K562 (cell line): ENCODE measurements at regions not wholly inside any gene's neighbourhood (a gene's known extent, or its start where the extent isn't known, plus 50 kb on each side); places are given as distances from the start of the nearest gene placed in this dataset.
A peak's percentile ranks its signal among the peaks of the same experiment; 100 is the strongest.

ENCODE experiments used
- ATAC-seq: fragments of 200-7000 bp; cut with Tn5 transposase; 3 replicates; pipeline ENCODE4 v1.9.1; 2020; ENCODE audit warnings: moderate library complexity
- BruUV-seq: library from RNA; stranded (reverse); fragments of 400-500 nt; replicated peaks from 2 replicates; lab custom pipeline; 2021; lab: Mats Ljungman, UMichigan
- CTCF ChIA-PET: fragments of 300-600 bp; formaldehyde crosslinking; extraction: SDS; loops from one replicate; lab custom pipeline; 2021; ENCODE audit warnings: low intra/inter-chr PET ratio; lab: Yijun Ruan, JAX
- POLR2A ChIA-PET: fragments of 300-600, 350-650 bp; sonication (Branson Sonifier 250); formaldehyde crosslinking; extraction: SDS; loops from one replicate; lab custom pipeline; 2021; ENCODE audit warnings: antibody characterized with exemption, inconsistent platforms; lab: Yijun Ruan, JAX
- DNase-seq, 4 experiments: peaks; one replicate each; pipeline versions ENCODE4 v3.0.0 to v3.0.0-alpha.2; 2011 to 2018; ENCODE audit warnings: low spot score in 3 of 4, mixed read lengths in 3 of 4; ENCODE audit errors: extremely low read depth in 1 of 4
- FAIRE-seq: peaks from 2 replicates; lab custom pipeline; 2011; peaks lifted over from hg19 to GRCh38; lab: Jason Lieb, UNC
- H2AFZ ChIP-seq: 2 replicates; pipeline ENCODE4 v1.6.0; 2011; ENCODE audit warnings: low read depth, low read length, control low read depth, inconsistent platforms
- H3K27ac ChIP-seq: fragments of 200-600 bp; 3 replicates; pipeline ENCODE4 v1.8.0; 2011; ENCODE audit warnings: low read depth, mild to moderate bottlenecking, control low read depth, inconsistent platforms, low read length, moderate library complexity, mixed read lengths; ENCODE audit errors: extremely low read depth
- H3K27me3 ChIP-seq, 2 experiments: fragments of 300-600 bp in 1 of 2; 2 replicates in 1 of 2; 3 replicates in 1 of 2; pipeline versions ENCODE4 v1.6.0 to v1.8.0; 2011; ENCODE audit warnings: inconsistent platforms in 2 of 2, low read length in 2 of 2, mild to moderate bottlenecking in 1 of 2, mixed read lengths in 1 of 2, moderate library complexity in 1 of 2; ENCODE audit not compliant: control insufficient read depth in 2 of 2, insufficient read depth in 2 of 2
- H3K36me3 ChIP-seq: fragments of 300-600 bp; 3 replicates; pipeline ENCODE4 v1.8.0; 2011; ENCODE audit warnings: mild to moderate bottlenecking, low read length, inconsistent platforms; ENCODE audit not compliant: control insufficient read depth, insufficient read depth
- H3K4me1 ChIP-seq, 2 experiments: fragments of 200-600 bp in 1 of 2; replicated peaks in 1 of 2; 2 replicates in 1 of 2; 3 replicates in 1 of 2; pipeline versions ENCODE4 v1.5.1 to v1.8.0; 2011; ENCODE audit warnings: inconsistent platforms in 2 of 2, low read length in 2 of 2, mild to moderate bottlenecking in 1 of 2, mixed read lengths in 1 of 2, moderate library complexity in 1 of 2; ENCODE audit not compliant: control insufficient read depth in 2 of 2, insufficient read depth in 2 of 2
- H3K4me2 ChIP-seq: 2 replicates; pipeline ENCODE4 v1.6.1; 2011; ENCODE audit warnings: low read length, control low read depth, inconsistent platforms, mixed read lengths; ENCODE audit not compliant: insufficient read depth
- H3K4me3 ChIP-seq: fragments of 200-600 bp; sonication (generic), shearing (Covaris generic); 2 replicates; pipeline ENCODE4 v1.5.1; 2016; ENCODE audit warnings: control low read depth, inconsistent platforms
- H3K79me2 ChIP-seq: fragments of 200-600 bp; 3 replicates; pipeline ENCODE4 v1.8.0; 2011; ENCODE audit warnings: low read length, inconsistent platforms; ENCODE audit not compliant: control insufficient read depth, insufficient read depth
- H3K9ac ChIP-seq, 2 experiments: 2 replicates each; pipeline versions ENCODE4 v1.6.0 to v1.6.1; 2011; ENCODE audit warnings: low read depth in 2 of 2, low read length in 2 of 2, control low read depth in 1 of 2, inconsistent platforms in 1 of 2, mild to moderate bottlenecking in 1 of 2, mixed read lengths in 1 of 2; ENCODE audit not compliant: insufficient read depth in 1 of 2
- H3K9me1 ChIP-seq: one replicate; pipeline ENCODE4 v1.6.0; 2011; ENCODE audit warnings: inconsistent platforms, mild to moderate bottlenecking, low read length, moderate library complexity; ENCODE audit not compliant: control insufficient read depth, insufficient read depth
- H3K9me3 ChIP-seq: replicated peaks from 2 replicates; pipeline ENCODE4 v1.5.1; 2011; ENCODE audit warnings: low read depth, low read length, inconsistent platforms; ENCODE audit not compliant: control insufficient read depth, insufficient read depth
- H4K20me1 ChIP-seq: replicated peaks from 2 replicates; pipeline ENCODE4 v1.6.1; 2011; ENCODE audit warnings: low read length, inconsistent platforms, mixed read lengths; ENCODE audit not compliant: control insufficient read depth, insufficient read depth
- PML ChIP-seq: IDR thresholded peaks from 2 replicates; pipeline ENCODE4 v1.6.1; 2012; ENCODE audit warnings: low read length, inconsistent platforms
- RAD21 ChIP-seq, 2 experiments: fragments of 250-450 bp in 1 of 2; fragments of 450-650 bp in 1 of 2; sonication (Bioruptor Pico) in 1 of 2; formaldehyde crosslinking in 1 of 2; IDR thresholded peaks in 1 of 2; conservative IDR thresholded peaks in 1 of 2; 2 replicates each; pipeline versions ENCODE4 v1.4.0 to v1.8.0; 2020 to 2022; ENCODE audit warnings: mild to moderate bottlenecking in 2 of 2, moderate library complexity in 1 of 2
- SMC3 ChIP-seq: conservative IDR thresholded peaks from 2 replicates; pipeline ENCODE4 v1.6.1; 2011; ENCODE audit warnings: low read depth, low read length, improper control_type of control experiment; ENCODE audit not compliant: insufficient read depth
- STAG1 ChIP-seq: sonication (generic); formaldehyde crosslinking; IDR thresholded peaks from 2 replicates; pipeline ENCODE4 v1.5.0; 2020; ENCODE audit warnings: missing genetic modification reagents, borderline replicate concordance
- YY1 ChIP-seq, 3 experiments: IDR thresholded peaks; 2 replicates each; pipeline ENCODE4 v1.6.1; 2011; ENCODE audit warnings: low read length in 2 of 3, mild to moderate bottlenecking in 2 of 3, moderate library complexity in 2 of 3, borderline replicate concordance in 1 of 3, control low read depth in 1 of 3, low read depth in 1 of 3; ENCODE audit not compliant: insufficient read depth in 3 of 3, insufficient replicate concordance in 2 of 3, control insufficient read depth in 1 of 3, insufficient read length in 1 of 3; ENCODE audit errors: extremely low read depth in 1 of 3
- ZNF57 ChIP-seq: fragments of 450-650 bp; formaldehyde crosslinking; IDR thresholded peaks from 2 replicates; pipeline ENCODE4 v1.4.0; 2020; ENCODE audit warnings: mild to moderate bottlenecking, moderate library complexity
- WGBS: fragments of 100-300 bp; shearing (Covaris generic); methylation state at CpG from one replicate; pipeline ENCODE4 v1.1.6; 2016; ENCODE audit warnings: low coverage, mixed read lengths; ENCODE audit not compliant: insufficient coverage; ENCODE audit errors: missing lambda C conversion rate; 5-methylcytosine and 5-hydroxymethylcytosine counted together
- in situ Hi-C: fragments of 300-500 bp; cut with MboI; formaldehyde crosslinking; loops from 4 replicates; pipeline ENCODE4 v1.15.0; 2018; ENCODE audit warnings: inconsistent platforms, mixed read lengths
- intact Hi-C: fragments of 100-400 bp; cut with micrococcal nuclease; formaldehyde crosslinking; loops from 2 replicates; pipeline ENCODE4 v1.14.2; 2022
- TF ChIP-seq, protein P1 (sequence below), 3 experiments: IDR thresholded peaks in 2 of 3; conservative IDR thresholded peaks in 1 of 3; 2 replicates each; pipeline ENCODE4 v1.5.1; 2011 to 2012; ENCODE audit warnings: low read length in 3 of 3, mild to moderate bottlenecking in 3 of 3, control low read depth in 2 of 3, improper control_type of control experiment in 1 of 3, inconsistent platforms in 1 of 3, low read depth in 1 of 3, mixed read lengths in 1 of 3, moderate library complexity in 1 of 3; ENCODE audit not compliant: insufficient read depth in 2 of 3
- TF ChIP-seq, protein P2 (sequence below): fragments of 450-650 bp; formaldehyde crosslinking; IDR thresholded peaks from 2 replicates; pipeline ENCODE4 v1.4.0; 2020; ENCODE audit warnings: mild to moderate bottlenecking, moderate library complexity
- TF ChIP-seq, protein P3 (sequence below), 2 experiments: fragments of 450-650 bp; formaldehyde crosslinking in 1 of 2; IDR thresholded peaks; 2 replicates each; pipeline versions ENCODE4 v1.4.0 to v1.6.1; 2014 to 2020; ENCODE audit warnings: mild to moderate bottlenecking in 2 of 2, borderline replicate concordance in 1 of 2, low read depth in 1 of 2

DNA sequence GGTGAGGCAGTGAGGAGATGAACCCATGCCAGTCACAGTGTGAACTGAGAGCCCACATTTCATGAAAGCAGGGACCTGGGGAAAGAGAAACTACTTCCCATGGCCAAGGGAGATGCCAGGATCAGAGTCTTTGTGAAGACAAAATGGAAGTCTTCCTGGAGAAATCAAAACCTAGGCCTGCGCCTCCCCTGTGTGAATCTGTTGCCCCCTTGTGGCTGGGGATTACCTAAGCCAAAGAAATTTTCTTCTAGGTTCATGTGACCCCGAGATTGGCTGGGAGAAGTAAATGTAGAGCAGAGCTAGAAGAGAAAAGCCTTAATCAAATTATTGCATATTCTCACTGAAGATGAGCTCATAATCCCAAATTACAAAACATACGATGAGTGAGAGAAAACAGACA, 1075.3 kb downstream of the TBC1D22A start:
- peak; percentile 81 for FAIRE-seq
- peak; percentile 26 to 59 (median 34) for DNase-seq
- ChIA-PET CTCF (no interaction called here), POLR2A (no interaction called here)
- no peaks in the 10 kb centered on the region for H3K9me1 ChIP-seq
- H3K4me2 ChIP-seq = no peak overlapping the region
- no peaks in the 10 kb centered on the region for H3K4me1 ChIP-seq
- H3K79me2 ChIP-seq = no peaks in the 10 kb centered on the region
- no peaks in the 10 kb centered on the region for H4K20me1 ChIP-seq
- no peak overlapping the region for H2AFZ ChIP-seq
- no peaks in the 10 kb centered on the region for H3K9me3 ChIP-seq
- BruUV-seq = no TSS peak
- in situ Hi-C loops (no loop called here), intact Hi-C loops (loop anchor here (5.0 to 10.0 kb wide), 2 partner anchors 210 to 623 kb away; no protein-coding TSS in a partner anchor)
- no peaks in the 10 kb centered on the region for H3K36me3 ChIP-seq
- ATAC-seq = peak; percentile 77
- H3K27ac ChIP-seq = no peak overlapping the region
- 0% methylated on average over 2 of the region's 3 CpGs for WGBS
- H3K4me3 ChIP-seq = no peak overlapping the region
- no peaks in the 10 kb centered on the region for H3K27me3 ChIP-seq
- H3K9ac ChIP-seq = no peak overlapping the region
- TF ChIP-seq, protein P1, sequence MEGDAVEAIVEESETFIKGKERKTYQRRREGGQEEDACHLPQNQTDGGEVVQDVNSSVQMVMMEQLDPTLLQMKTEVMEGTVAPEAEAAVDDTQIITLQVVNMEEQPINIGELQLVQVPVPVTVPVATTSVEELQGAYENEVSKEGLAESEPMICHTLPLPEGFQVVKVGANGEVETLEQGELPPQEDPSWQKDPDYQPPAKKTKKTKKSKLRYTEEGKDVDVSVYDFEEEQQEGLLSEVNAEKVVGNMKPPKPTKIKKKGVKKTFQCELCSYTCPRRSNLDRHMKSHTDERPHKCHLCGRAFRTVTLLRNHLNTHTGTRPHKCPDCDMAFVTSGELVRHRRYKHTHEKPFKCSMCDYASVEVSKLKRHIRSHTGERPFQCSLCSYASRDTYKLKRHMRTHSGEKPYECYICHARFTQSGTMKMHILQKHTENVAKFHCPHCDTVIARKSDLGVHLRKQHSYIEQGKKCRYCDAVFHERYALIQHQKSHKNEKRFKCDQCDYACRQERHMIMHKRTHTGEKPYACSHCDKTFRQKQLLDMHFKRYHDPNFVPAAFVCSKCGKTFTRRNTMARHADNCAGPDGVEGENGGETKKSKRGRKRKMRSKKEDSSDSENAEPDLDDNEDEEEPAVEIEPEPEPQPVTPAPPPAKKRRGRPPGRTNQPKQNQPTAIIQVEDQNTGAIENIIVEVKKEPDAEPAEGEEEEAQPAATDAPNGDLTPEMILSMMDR (IDR thresholded peaks at IDR 0.05 in 2 of 3, conservative IDR thresholded peaks at IDR 0.05 in 1 of 3; ENCODE audit: insufficient read depth in 2 of 3, low read depth in 1 of 3, low read length in 3 of 3) = peak; percentile 60 to 72 (median 64)
- peak; percentile 48 to 78 for TF ChIP-seq RAD21 (CRISPR knock-in tag; conservative IDR thresholded peaks at IDR 0.05 in 1 of 2, IDR thresholded peaks at IDR 0.05 in 1 of 2)
- TF ChIP-seq, protein P2, sequence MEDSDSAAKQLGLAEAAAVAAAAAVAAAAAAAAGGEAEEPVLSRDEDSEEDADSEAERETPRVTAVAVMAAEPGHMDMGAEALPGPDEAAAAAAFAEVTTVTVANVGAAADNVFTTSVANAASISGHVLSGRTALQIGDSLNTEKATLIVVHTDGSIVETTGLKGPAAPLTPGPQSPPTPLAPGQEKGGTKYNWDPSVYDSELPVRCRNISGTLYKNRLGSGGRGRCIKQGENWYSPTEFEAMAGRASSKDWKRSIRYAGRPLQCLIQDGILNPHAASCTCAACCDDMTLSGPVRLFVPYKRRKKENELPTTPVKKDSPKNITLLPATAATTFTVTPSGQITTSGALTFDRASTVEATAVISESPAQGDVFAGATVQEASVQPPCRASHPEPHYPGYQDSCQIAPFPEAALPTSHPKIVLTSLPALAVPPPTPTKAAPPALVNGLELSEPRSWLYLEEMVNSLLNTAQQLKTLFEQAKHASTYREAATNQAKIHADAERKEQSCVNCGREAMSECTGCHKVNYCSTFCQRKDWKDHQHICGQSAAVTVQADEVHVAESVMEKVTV (CRISPR knock-in tag) = peak; percentile 33; the same call in 1 of the 2 replicates
- TF ChIP-seq STAG1 (CRISPR knock-in tag) = peak; percentile 18; the same call in 1 of the 2 replicates
- TF ChIP-seq YY1 (IDR thresholded peaks at IDR 0.05; ENCODE audit: borderline replicate concordance in 1 of 3, control insufficient read depth in 1 of 3, extremely low read depth in 1 of 3, insufficient read depth in 3 of 3, insufficient read length in 1 of 3, insufficient replicate concordance in 2 of 3, low read depth in 1 of 3, low read length in 2 of 3) = peak in 1 of 3 experiments; percentile 17
- no peak for TF ChIP-seq PML
- TF ChIP-seq ZNF57 (CRISPR knock-in tag) = no peak
- TF ChIP-seq SMC3 = peak; percentile 73
- TF ChIP-seq, protein P3, sequence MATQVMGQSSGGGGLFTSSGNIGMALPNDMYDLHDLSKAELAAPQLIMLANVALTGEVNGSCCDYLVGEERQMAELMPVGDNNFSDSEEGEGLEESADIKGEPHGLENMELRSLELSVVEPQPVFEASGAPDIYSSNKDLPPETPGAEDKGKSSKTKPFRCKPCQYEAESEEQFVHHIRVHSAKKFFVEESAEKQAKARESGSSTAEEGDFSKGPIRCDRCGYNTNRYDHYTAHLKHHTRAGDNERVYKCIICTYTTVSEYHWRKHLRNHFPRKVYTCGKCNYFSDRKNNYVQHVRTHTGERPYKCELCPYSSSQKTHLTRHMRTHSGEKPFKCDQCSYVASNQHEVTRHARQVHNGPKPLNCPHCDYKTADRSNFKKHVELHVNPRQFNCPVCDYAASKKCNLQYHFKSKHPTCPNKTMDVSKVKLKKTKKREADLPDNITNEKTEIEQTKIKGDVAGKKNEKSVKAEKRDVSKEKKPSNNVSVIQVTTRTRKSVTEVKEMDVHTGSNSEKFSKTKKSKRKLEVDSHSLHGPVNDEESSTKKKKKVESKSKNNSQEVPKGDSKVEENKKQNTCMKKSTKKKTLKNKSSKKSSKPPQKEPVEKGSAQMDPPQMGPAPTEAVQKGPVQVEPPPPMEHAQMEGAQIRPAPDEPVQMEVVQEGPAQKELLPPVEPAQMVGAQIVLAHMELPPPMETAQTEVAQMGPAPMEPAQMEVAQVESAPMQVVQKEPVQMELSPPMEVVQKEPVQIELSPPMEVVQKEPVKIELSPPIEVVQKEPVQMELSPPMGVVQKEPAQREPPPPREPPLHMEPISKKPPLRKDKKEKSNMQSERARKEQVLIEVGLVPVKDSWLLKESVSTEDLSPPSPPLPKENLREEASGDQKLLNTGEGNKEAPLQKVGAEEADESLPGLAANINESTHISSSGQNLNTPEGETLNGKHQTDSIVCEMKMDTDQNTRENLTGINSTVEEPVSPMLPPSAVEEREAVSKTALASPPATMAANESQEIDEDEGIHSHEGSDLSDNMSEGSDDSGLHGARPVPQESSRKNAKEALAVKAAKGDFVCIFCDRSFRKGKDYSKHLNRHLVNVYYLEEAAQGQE (IDR thresholded peaks at IDR 0.05; ENCODE audit: borderline replicate concordance) = peak; percentile 48
- TF ChIP-seq, protein P3 (CRISPR knock-in tag; IDR thresholded peaks at IDR 0.05; ENCODE audit: low read depth) = no peak
